Heart left ventricle (tissue), 13 donors: ENCODE measurements at regions not wholly inside any gene's neighbourhood (a gene's known extent, or its start where the extent isn't known, plus 50 kb on each side); places are given as distances from the start of the nearest gene placed in this dataset.

Experiments
- POLR2A ChIP-seq, 2 donors: fragments of 450-650 bp; IDR thresholded peaks; one replicate each; pipeline ENCODE4 v1.6.1; 2017; ENCODE audit warnings: antibody characterized with exemption in 2 of 2, mild to moderate bottlenecking in 2 of 2, moderate library complexity in 2 of 2
- TF ChIP-seq, protein P1 (sequence below), 12 donors: fragments of 200-600 bp; sonication (generic) in 4 of 12; IDR thresholded peaks; one replicate each; pipeline versions ENCODE4 v1.5.0 to v1.8.0; 2018 to 2022; ENCODE audit warnings: antibody characterized with exemption in 12 of 12, mild to moderate bottlenecking in 5 of 12
- donor health status: ischemic (EF 13 %, LVEDD 7.1; RV severe dilation, severe dysfunction).
- donor health status: DM: no; HTN: yes; CAD: no.
- donor health status: DM: no; HTN: no; CAD: no.
- donor health status: ischemic (EF 25% LVEDD 6.9; RV normal size, moderate dysfunction).
- donor health status: ischemic (EF 25% LVEDD 5.7; RV mildly dilated, moderate dysfunction).
- donor health status: ischemic (EF 35%, LVEDD 5.7; RV mildly dilated, moderate dysfunction).
- donor health status: nonischemic (EF 11% LVEDD 7.7; RV severe dilation, severe dysfunction).
- donor health status: DM: yes; HTN: yes; CAD: no.
- donor health status: PGD.
- donor health status: ischemic (EF 29% LVEDD 5.4; RV normal size, mild dysfunction).
- donor health status: nonischemic (EF 23%, LVEDD 6.1; RV moderate dilation, normal function).

DNA sequence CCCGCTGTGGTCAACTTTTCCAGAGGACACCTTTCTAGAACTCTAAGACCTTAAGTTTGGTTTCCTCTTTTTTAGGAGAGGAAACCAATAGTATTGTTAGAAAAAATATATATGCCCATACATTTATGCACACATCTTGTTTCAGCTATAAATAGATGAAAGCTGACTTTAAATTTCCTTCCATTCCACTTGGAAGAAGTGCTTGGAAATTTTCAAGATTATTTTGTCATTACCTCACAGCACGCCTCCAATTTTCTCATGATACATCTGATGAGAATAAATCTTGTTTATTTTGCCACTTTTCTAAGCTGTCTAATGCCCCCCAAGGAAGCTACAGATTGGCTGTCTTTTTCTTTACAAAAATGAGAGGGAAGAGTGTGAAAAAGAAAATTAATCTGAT is 65.8 kb downstream of the NIBAN1 start:
- TF ChIP-seq, protein P1, sequence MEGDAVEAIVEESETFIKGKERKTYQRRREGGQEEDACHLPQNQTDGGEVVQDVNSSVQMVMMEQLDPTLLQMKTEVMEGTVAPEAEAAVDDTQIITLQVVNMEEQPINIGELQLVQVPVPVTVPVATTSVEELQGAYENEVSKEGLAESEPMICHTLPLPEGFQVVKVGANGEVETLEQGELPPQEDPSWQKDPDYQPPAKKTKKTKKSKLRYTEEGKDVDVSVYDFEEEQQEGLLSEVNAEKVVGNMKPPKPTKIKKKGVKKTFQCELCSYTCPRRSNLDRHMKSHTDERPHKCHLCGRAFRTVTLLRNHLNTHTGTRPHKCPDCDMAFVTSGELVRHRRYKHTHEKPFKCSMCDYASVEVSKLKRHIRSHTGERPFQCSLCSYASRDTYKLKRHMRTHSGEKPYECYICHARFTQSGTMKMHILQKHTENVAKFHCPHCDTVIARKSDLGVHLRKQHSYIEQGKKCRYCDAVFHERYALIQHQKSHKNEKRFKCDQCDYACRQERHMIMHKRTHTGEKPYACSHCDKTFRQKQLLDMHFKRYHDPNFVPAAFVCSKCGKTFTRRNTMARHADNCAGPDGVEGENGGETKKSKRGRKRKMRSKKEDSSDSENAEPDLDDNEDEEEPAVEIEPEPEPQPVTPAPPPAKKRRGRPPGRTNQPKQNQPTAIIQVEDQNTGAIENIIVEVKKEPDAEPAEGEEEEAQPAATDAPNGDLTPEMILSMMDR (IDR thresholded peaks at IDR 0.05) = no peak
- TF ChIP-seq POLR2A (IDR thresholded peaks at IDR 0.05) = no peak
